ENCODE measurements at regions not wholly inside any gene's neighbourhood (a gene's known extent, or its start where the extent isn't known, plus 50 kb on each side); places are given as distances from the start of the nearest gene placed in this dataset.

DNA sequence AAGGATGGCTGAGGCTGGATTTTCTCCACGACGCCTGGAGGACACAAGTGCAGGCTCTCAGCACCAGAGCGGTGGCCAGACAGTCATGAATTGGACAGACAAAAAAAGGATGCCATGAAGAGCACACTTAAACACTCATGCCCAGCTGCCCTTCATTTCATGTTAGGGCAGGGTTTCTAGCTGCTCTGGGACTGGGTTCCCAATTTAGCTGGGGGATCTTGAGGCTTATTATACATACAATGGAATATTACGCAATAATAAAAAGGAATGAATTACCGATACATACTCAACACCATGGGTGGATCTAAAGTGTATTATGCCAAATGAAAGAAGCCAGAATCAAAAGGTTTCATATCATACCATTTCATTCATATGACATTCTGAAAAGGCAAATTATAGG, 512.1 kb upstream of the LRRC4C start:
- H3K36me3 ChIP-seq (ENCODE audit: control insufficient read depth in 2 of 2, extremely low read depth in 1 of 2, insufficient read depth in 2 of 2, low read length in 2 of 2) = no peaks in the 10 kb centered on the region
- dilution Hi-C loops (cut with MboI; ENCODE audit: extremely low pct_ligation_motif_present, low sequenced_read_pairs) (no loop called here), intact Hi-C loops (cut with micrococcal nuclease) (no loop called here)
- no peaks in the 10 kb centered on the region for H3K9me3 ChIP-seq (replicated peaks; ENCODE audit: control insufficient read depth, insufficient read depth, low read length)
- no peak overlapping the region for H3K9ac ChIP-seq (replicated peaks; ENCODE audit: extremely low read depth, insufficient read depth, low read length)
- DNase-seq (ENCODE audit: low read depth, low spot score) (no peak), FAIRE-seq (no peak)
- ChIA-PET POLR2A (no interaction called here), CTCF (no interaction called here)
- H3K79me2 ChIP-seq (ENCODE audit: control insufficient read depth, insufficient read depth, low read length) = no peaks in the 10 kb centered on the region
- H3K4me1 ChIP-seq (ENCODE audit: control insufficient read depth, extremely low read depth, insufficient read depth, low read length) = no peaks in the 10 kb centered on the region
- no peak for TF ChIP-seq JUN (IDR thresholded peaks at IDR 0.05; ENCODE audit: borderline replicate concordance, insufficient read depth, insufficient read length, low read depth)
- TF ChIP-seq MYC (IDR thresholded peaks at IDR 0.05; ENCODE audit: low read depth, low read length) = no peak
- no peak for TF ChIP-seq GATA2 (IDR thresholded peaks at IDR 0.05; ENCODE audit: insufficient read depth, insufficient read length, low read depth, low read length)
- TF ChIP-seq POLR2A (IDR thresholded peaks at IDR 0.05; ENCODE audit: low read depth, low read length) = no peak
- no peak for TF ChIP-seq EZH2 (IDR thresholded peaks at IDR 0.05; ENCODE audit: borderline replicate concordance, low read depth, low read length, severe bottlenecking)
- no peak for TF ChIP-seq CTCF (IDR thresholded peaks at IDR 0.05; ENCODE audit: extremely low read depth in 1 of 2, insufficient read depth in 1 of 2, low read depth in 1 of 2, low read length in 2 of 2)
- no peak for TF ChIP-seq POLR2AphosphoS5 (IDR thresholded peaks at IDR 0.05; ENCODE audit: insufficient read depth, low read depth, low read length)
- no TSS peak for BruUV-seq (replicated peaks)
- H3K27ac ChIP-seq (ENCODE audit: insufficient read depth, low read depth, low read length) = no peak overlapping the region
- H3K4me2 ChIP-seq (ENCODE audit: insufficient read depth, low read length) = no peak overlapping the region
- H3K4me3 ChIP-seq (replicated peaks in 1 of 3; ENCODE audit: insufficient read depth in 1 of 3, low read depth in 1 of 3, low read length in 3 of 3) = no peak overlapping the region
- H2AFZ ChIP-seq (ENCODE audit: low read depth, low read length) = no peak overlapping the region
- no peaks in the 10 kb centered on the region for H3K27me3 ChIP-seq (ENCODE audit: control insufficient read depth in 2 of 2, insufficient read depth in 2 of 2, low read length in 2 of 2)
- no peaks in the 10 kb centered on the region for H4K20me1 ChIP-seq (replicated peaks; ENCODE audit: control insufficient read depth, extremely low read depth, insufficient read depth, low read length)
- H3K9me1 ChIP-seq (replicated peaks; ENCODE audit: control insufficient read depth, extremely low read depth, insufficient read depth, low read length) = no peaks in the 10 kb centered on the region

DNA sequence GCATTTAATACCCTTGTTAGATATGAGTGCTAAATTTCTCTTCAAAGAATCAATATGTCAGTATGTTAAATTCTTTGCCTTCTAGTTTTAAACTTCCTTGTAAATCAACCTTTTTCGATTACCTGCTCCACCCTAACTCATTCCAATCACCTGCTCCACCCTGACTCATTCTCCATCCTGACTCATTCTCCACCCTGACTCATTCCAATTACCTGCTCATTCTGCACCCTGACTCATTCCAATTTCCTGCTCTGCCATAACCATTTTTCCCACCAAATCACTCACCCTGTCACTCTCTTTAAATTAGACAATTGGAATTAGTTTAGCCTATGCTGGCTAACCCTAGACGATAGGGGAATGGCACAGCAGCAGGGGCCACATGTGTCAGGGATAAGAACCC, 519.5 kb upstream of the LRRC4C start:
- Histone ChIP-seq H3K9me3 (replicated peaks; ENCODE audit: control insufficient read depth, insufficient read depth, low read length) (no peaks in the 10 kb centered on the region), H3K4me1 (ENCODE audit: control insufficient read depth, extremely low read depth, insufficient read depth, low read length) (no peaks in the 10 kb centered on the region), H3K36me3 (ENCODE audit: control insufficient read depth in 2 of 2, extremely low read depth in 1 of 2, insufficient read depth in 2 of 2, low read length in 2 of 2) (no peaks in the 10 kb centered on the region), H3K9ac (replicated peaks; ENCODE audit: extremely low read depth, insufficient read depth, low read length) (no peak overlapping the region), H3K79me2 (ENCODE audit: control insufficient read depth, insufficient read depth, low read length) (no peaks in the 10 kb centered on the region), H4K20me1 (replicated peaks; ENCODE audit: control insufficient read depth, extremely low read depth, insufficient read depth, low read length) (no peaks in the 10 kb centered on the region), H3K4me2 (ENCODE audit: insufficient read depth, low read length) (no peak overlapping the region), H3K4me3 (replicated peaks in 1 of 3; ENCODE audit: insufficient read depth in 1 of 3, low read depth in 1 of 3, low read length in 3 of 3) (no peak overlapping the region), H3K9me1 (replicated peaks; ENCODE audit: control insufficient read depth, extremely low read depth, insufficient read depth, low read length) (no peaks in the 10 kb centered on the region), H3K27ac (ENCODE audit: insufficient read depth, low read depth, low read length) (no peak overlapping the region), H3K27me3 (ENCODE audit: control insufficient read depth in 2 of 2, insufficient read depth in 2 of 2, low read length in 2 of 2) (no peaks in the 10 kb centered on the region), H2AFZ (ENCODE audit: low read depth, low read length) (no peak overlapping the region)
- DNase-seq (ENCODE audit: low read depth, low spot score) (peak; percentile 2), FAIRE-seq (no peak)
- no TSS peak for BruUV-seq (replicated peaks)
- CTCF ChIA-PET = no interaction called here
- intact Hi-C loops (cut with micrococcal nuclease) (no loop called here), dilution Hi-C loops (cut with MboI; ENCODE audit: extremely low pct_ligation_motif_present, low sequenced_read_pairs) (no loop called here)
- no peak for TF ChIP-seq MYC (IDR thresholded peaks at IDR 0.05; ENCODE audit: low read depth, low read length)
- TF ChIP-seq FOS (IDR thresholded peaks at IDR 0.05; ENCODE audit: borderline replicate concordance, insufficient read depth, low read length) = peak; percentile 51
- POLR2A ChIA-PET = no interaction called here

All from endothelial cell of umbilical vein (primary cell).